Breast epithelium (tissue), 4 donors: ENCODE measurements at regions not wholly inside any gene's neighbourhood (a gene's known extent, or its start where the extent isn't known, plus 50 kb on each side); places are given as distances from the start of the nearest gene placed in this dataset.

Source experiments
- DNase-seq, 2 donors: peaks; one replicate each; pipeline ENCODE4 v3.0.0-alpha.2; 2019; ENCODE audit warnings: low spot score in 2 of 2
- H3K27ac ChIP-seq, 2 donors: fragments of 200-600 bp; sonication (generic) in 1 of 2; one replicate each; pipeline ENCODE4 v1.5.1; 2016 to 2019; ENCODE audit warnings: mild to moderate bottlenecking in 1 of 2
- H3K27me3 ChIP-seq, 2 donors: fragments of 200-600 bp; sonication (generic) in 1 of 2; one replicate each; pipeline versions ENCODE4 v1.5.1 to v1.6.0; 2017 to 2019; ENCODE audit warnings: control low read depth in 1 of 2, mild to moderate bottlenecking in 1 of 2
- H3K36me3 ChIP-seq: fragments of 200-600 bp; one replicate; pipeline ENCODE4 v1.5.1; 2019
- H3K4me1 ChIP-seq, 2 donors: fragments of 200-600 bp; sonication (generic); one replicate each; pipeline ENCODE4 v1.5.1; 2016 to 2019; ENCODE audit warnings: control low read depth in 1 of 2
- H3K4me3 ChIP-seq, 3 donors: fragments of 200-600 bp; sonication (generic); 1 replicate in 2 of 3; 2 replicates in 1 of 3; pipeline ENCODE4 v1.5.1; 2016 to 2019; ENCODE audit warnings: mild to moderate bottlenecking in 3 of 3, moderate library complexity in 2 of 3
- H3K9me3 ChIP-seq, 2 donors: fragments of 200-600 bp; sonication (generic) in 1 of 2; one replicate each; pipeline ENCODE4 v1.5.1; 2016 to 2019; ENCODE audit warnings: control low read depth in 1 of 2
- POLR2A ChIP-seq: fragments of 450-650 bp; IDR thresholded peaks from one replicate; pipeline ENCODE4 v1.6.1; 2016; ENCODE audit warnings: antibody characterized with exemption, mild to moderate bottlenecking, moderate library complexity
- POLR2AphosphoS5 ChIP-seq, 3 donors: sonication (generic); formaldehyde crosslinking; IDR thresholded peaks; one replicate each; pipeline ENCODE4 v1.6.1; 2017; ENCODE audit warnings: antibody characterized with exemption in 3 of 3
- intact Hi-C: fragments of 100-400 bp; cut with DNase I; formaldehyde crosslinking; loops from one replicate; pipeline ENCODE4 v1.15.1; 2023; ENCODE audit warnings: low total_unique reads
- TF ChIP-seq, protein P1 (sequence below), 3 donors: fragments of 450-650 bp; IDR thresholded peaks; one replicate each; pipeline ENCODE4 v1.5.1; 2016 to 2017; ENCODE audit warnings: antibody characterized with exemption in 3 of 3, mild to moderate bottlenecking in 3 of 3, moderate library complexity in 3 of 3

DNA sequence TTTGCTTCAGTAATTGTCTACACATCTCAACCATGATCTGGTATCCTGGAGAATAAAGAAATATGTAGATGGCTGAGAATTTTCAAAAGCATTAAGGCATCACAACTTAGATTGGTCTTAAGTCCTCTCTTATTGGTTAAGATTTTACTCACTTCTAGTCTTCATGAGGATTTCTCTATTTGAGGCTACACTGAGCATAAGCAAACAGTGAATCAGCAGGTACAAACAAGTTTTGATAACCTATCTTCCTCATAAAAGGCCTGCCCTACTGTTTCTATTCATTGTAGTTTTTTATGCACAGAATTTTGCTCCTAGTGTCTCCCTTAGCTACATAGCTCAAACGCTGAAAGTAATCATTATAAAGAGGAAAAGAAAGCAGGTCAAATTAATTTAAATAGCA lies 460.7 kb upstream of the RPS6KA3 start:
- H3K27me3 ChIP-seq, result peaks cover 0 to 8% of the 10 kb centered on the region in 2 donors
- intact Hi-C loops, result no loop called here
- H3K9me3 ChIP-seq, result peaks cover 0 to 5% of the 10 kb centered on the region in 2 donors
- TF ChIP-seq POLR2AphosphoS5 (IDR thresholded peaks at IDR 0.05) (no peak), POLR2A (no peak)
- TF ChIP-seq, protein P1, sequence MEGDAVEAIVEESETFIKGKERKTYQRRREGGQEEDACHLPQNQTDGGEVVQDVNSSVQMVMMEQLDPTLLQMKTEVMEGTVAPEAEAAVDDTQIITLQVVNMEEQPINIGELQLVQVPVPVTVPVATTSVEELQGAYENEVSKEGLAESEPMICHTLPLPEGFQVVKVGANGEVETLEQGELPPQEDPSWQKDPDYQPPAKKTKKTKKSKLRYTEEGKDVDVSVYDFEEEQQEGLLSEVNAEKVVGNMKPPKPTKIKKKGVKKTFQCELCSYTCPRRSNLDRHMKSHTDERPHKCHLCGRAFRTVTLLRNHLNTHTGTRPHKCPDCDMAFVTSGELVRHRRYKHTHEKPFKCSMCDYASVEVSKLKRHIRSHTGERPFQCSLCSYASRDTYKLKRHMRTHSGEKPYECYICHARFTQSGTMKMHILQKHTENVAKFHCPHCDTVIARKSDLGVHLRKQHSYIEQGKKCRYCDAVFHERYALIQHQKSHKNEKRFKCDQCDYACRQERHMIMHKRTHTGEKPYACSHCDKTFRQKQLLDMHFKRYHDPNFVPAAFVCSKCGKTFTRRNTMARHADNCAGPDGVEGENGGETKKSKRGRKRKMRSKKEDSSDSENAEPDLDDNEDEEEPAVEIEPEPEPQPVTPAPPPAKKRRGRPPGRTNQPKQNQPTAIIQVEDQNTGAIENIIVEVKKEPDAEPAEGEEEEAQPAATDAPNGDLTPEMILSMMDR (IDR thresholded peaks at IDR 0.05), result no peak
- H3K36me3 ChIP-seq, result no peaks in the 10 kb centered on the region
- no peak overlapping the region for H3K27ac ChIP-seq
- no peaks in the 10 kb centered on the region for H3K4me1 ChIP-seq
- DNase-seq, result no peak
- H3K4me3 ChIP-seq, result no peak overlapping the region

DNA sequence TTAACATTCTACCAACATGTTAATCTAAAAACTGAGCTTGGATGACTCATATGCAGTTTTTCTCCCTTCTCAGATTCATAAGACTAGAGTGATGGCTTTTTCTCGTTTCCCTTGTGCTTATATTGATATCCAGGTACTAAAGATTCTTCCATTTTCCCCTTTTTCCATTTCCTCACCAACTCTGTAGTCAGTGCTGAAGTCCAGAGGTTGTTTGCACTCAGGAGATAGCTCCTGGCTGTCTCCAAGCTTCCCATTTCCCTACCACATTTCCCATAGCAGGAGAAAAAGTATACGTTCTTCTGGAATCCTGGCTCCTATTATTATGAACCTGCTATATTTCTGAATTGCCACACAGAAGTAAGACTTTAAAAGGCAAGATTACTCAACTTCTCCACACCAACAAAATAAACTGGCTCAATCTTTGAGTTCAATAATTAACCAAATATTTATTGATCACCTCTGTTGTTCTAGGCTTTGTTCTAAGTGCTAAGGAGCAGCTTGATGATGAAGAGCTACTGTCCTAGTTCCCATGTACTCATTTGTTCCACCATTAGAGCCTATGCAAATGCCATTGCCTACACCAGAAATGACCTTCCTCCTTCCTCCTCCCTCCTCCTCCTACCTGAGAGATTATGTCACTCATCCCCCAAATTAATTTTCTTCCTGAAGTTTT lies 454.4 kb upstream of the RPS6KA3 start:
- Histone ChIP-seq H3K27me3 (peaks cover 0 to 8% of the 10 kb centered on the region in 2 donors), H3K27ac (no peak overlapping the region), H3K4me3 (no peak overlapping the region), H3K9me3 (peaks cover 0 to 5% of the 10 kb centered on the region in 2 donors), H3K4me1 (no peaks in the 10 kb centered on the region), H3K36me3 (no peaks in the 10 kb centered on the region)
- intact Hi-C loops, result no loop called here
- no peak for DNase-seq
- TF ChIP-seq POLR2AphosphoS5 (IDR thresholded peaks at IDR 0.05), result no peak
- no peak for TF ChIP-seq POLR2A
- TF ChIP-seq, protein P1 (IDR thresholded peaks at IDR 0.05), result no peak

GRCh38 chrX:20718592-20719380 lies 452.1 kb upstream of the RPS6KA3 start:
- Histone ChIP-seq H3K36me3 (no peaks in the 10 kb centered on the region), H3K9me3 (no peaks in the 10 kb centered on the region), H3K4me3 (no peak overlapping the region), H3K27ac (no peak overlapping the region), H3K4me1 (no peaks in the 10 kb centered on the region), H3K27me3 (no peaks in the 10 kb centered on the region)
- no peak for TF ChIP-seq POLR2AphosphoS5 (IDR thresholded peaks at IDR 0.05)
- no peak for TF ChIP-seq POLR2A
- TF ChIP-seq, protein P1 (IDR thresholded peaks at IDR 0.05), result no peak
- no peak for DNase-seq
- intact Hi-C loops, result no loop called here

DNA sequence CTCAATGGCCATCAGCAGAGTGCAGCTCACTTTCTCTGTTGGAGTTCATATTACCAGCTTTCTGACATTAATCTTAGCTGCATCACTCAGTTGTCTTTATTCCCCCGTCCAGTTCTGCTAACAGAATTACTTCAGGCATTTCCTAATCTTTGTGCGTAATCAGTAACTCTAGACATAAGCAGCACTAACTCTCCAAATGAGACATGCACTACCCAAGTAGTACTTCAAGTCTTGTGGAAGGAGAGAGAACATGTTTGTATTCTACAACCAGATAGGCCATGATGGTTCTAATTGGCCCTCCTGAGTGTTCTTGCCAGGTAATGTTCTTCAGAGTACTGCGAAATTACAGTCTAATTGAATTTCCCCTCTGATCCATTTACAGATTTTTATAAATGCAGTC lies 448.5 kb upstream of the RPS6KA3 start:
- intact Hi-C loops, result no loop called here
- no peaks in the 10 kb centered on the region for H3K36me3 ChIP-seq
- TF ChIP-seq, protein P1 (IDR thresholded peaks at IDR 0.05), result no peak
- no peak for TF ChIP-seq POLR2A
- TF ChIP-seq POLR2AphosphoS5 (IDR thresholded peaks at IDR 0.05), result no peak
- H3K27me3 ChIP-seq, result peaks cover 0 to 5% of the 10 kb centered on the region in 2 donors
- no peaks in the 10 kb centered on the region for H3K9me3 ChIP-seq
- no peak overlapping the region for H3K4me3 ChIP-seq
- no peak for DNase-seq
- no peaks in the 10 kb centered on the region for H3K4me1 ChIP-seq
- no peak overlapping the region for H3K27ac ChIP-seq

DNA sequence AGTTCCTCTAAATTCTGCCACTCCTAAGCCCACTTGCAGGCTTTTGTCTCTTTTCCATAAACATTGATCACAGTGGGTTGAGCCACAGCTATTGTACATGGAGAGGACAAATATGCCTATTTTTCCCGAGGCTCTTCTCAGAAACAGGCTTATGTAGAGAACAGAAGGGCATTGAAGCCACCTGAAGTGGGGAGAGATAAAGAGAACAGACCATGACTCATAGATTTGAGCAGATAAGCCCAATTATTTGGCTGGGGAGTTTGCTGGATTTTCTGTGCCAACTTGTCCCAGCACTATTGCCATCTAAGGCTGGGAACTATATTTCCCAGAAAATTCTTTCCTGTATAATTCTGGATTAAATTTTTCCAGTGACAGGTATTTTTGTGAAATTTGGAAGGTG lies 446.1 kb upstream of the RPS6KA3 start:
- TF ChIP-seq, protein P1 (IDR thresholded peaks at IDR 0.05), result no peak
- no peak for TF ChIP-seq POLR2AphosphoS5 (IDR thresholded peaks at IDR 0.05)
- TF ChIP-seq POLR2A, result no peak
- Histone ChIP-seq H3K9me3 (no peaks in the 10 kb centered on the region), H3K27me3 (peaks cover 0 to 5% of the 10 kb centered on the region in 2 donors), H3K27ac (no peak overlapping the region), H3K4me1 (no peaks in the 10 kb centered on the region), H3K4me3 (no peak overlapping the region), H3K36me3 (no peaks in the 10 kb centered on the region)
- no peak for DNase-seq
- intact Hi-C loops, result no loop called here
